DOHH2 (cell line): ENCODE measurements at regions not wholly inside any gene's neighbourhood (a gene's known extent, or its start where the extent isn't known, plus 50 kb on each side); places are given as distances from the start of the nearest gene placed in this dataset.

Experiments
- H3F3A ChIP-seq: fragments of 200-600 bp; sonication (generic), shearing (Covaris generic); 2 replicates; pipeline ENCODE4 v1.6.0; 2016; ENCODE audit warnings: antibody characterized with exemption, mild to moderate bottlenecking; ENCODE audit not compliant: control insufficient read depth, insufficient read depth
- H3K27ac ChIP-seq: fragments of 200-600 bp; sonication (generic); 2 replicates; pipeline ENCODE4 v1.5.1; 2014; ENCODE audit warnings: low read depth, mild to moderate bottlenecking, low read length, moderate library complexity
- H3K27me3 ChIP-seq: fragments of 200-600 bp; sonication (generic); 2 replicates; pipeline ENCODE4 v1.6.1; 2014; ENCODE audit warnings: mild to moderate bottlenecking, low read length, mixed read lengths; ENCODE audit not compliant: control insufficient read depth
- H3K36me3 ChIP-seq: fragments of 200-600 bp; sonication (generic); 2 replicates; pipeline ENCODE4 v1.6.1; 2014; ENCODE audit warnings: mild to moderate bottlenecking, low read length, moderate library complexity, mixed read lengths; ENCODE audit not compliant: control insufficient read depth
- H3K4me1 ChIP-seq: fragments of 200-600 bp; sonication (generic); 2 replicates; pipeline ENCODE4 v1.6.1; 2014; ENCODE audit warnings: mild to moderate bottlenecking, low read length, mixed read lengths; ENCODE audit not compliant: control insufficient read depth
- H3K4me2 ChIP-seq: fragments of 200-600 bp; sonication (generic); 2 replicates; pipeline ENCODE4 v1.6.0; 2014; ENCODE audit warnings: mild to moderate bottlenecking, low read length, moderate library complexity
- H3K4me3 ChIP-seq: fragments of 200-600 bp; sonication (generic); 2 replicates; pipeline ENCODE4 v1.5.1; 2014; ENCODE audit warnings: mild to moderate bottlenecking, low read length, mixed read lengths
- H3K79me2 ChIP-seq: fragments of 200-600 bp; sonication (generic); 2 replicates; pipeline ENCODE4 v1.6.1; 2014; ENCODE audit warnings: mild to moderate bottlenecking, low read length, mixed read lengths; ENCODE audit not compliant: control insufficient read depth
- H3K9me2 ChIP-seq: fragments of 200-600 bp; sonication (generic); replicated peaks from 2 replicates; pipeline ENCODE4 v1.6.1; 2014; ENCODE audit warnings: mild to moderate bottlenecking, low read length, mixed read lengths; ENCODE audit not compliant: control insufficient read depth
- H3K9me3 ChIP-seq: fragments of 200-600 bp; sonication (generic); 2 replicates; pipeline ENCODE4 v1.6.1; 2014; ENCODE audit warnings: antibody characterized with exemption, low read length, mixed read lengths; ENCODE audit not compliant: control insufficient read depth, insufficient read depth
- H4K20me1 ChIP-seq: fragments of 200-600 bp; sonication (generic); 2 replicates; pipeline ENCODE4 v1.6.0; 2014; ENCODE audit warnings: low read depth, mild to moderate bottlenecking, antibody characterized with exemption, low read length, moderate library complexity; ENCODE audit not compliant: control insufficient read depth, insufficient read depth
- EZH2phosphoT487 ChIP-seq: fragments of 200-600 bp; sonication (generic); IDR thresholded peaks from 2 replicates; pipeline ENCODE4 v1.6.1; 2017; ENCODE audit warnings: borderline replicate concordance, mild to moderate bottlenecking, antibody characterized with exemption, low read length, moderate library complexity, mixed read lengths
- TF ChIP-seq, protein P1 (sequence below): fragments of 200-600 bp; sonication (generic); IDR thresholded peaks from one replicate; pipeline ENCODE4 v1.5.1; 2014; ENCODE audit warnings: antibody characterized with exemption, mild to moderate bottlenecking, low read depth, low read length; ENCODE audit not compliant: poor library complexity, severe bottlenecking

DNA sequence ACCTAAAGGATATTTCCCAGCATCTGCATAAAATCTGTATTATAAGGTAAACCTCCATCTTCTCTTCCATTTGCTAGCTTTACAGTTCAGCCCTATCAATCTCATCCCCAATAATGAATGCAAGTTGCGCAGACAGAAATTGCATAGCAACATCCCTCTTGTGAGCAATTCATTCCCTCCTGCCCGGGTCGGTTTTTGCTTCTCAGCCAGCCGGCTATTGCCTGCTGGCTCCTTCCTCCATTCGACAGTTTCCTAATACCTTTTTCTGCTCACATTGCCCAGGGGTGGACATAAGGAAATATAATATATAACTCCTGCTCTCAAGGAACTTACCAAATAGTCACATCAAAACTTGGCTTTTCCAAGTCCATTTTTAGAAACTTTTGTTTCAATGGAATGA is 125.2 kb downstream of the FGF9 start:
- no peak overlapping the region for H3K4me2 ChIP-seq
- no peaks in the 10 kb centered on the region for H3K79me2 ChIP-seq
- no peaks in the 10 kb centered on the region for H3F3A ChIP-seq
- no peaks in the 10 kb centered on the region for H3K27me3 ChIP-seq
- H3K9me2 ChIP-seq: no peaks in the 10 kb centered on the region
- no peaks in the 10 kb centered on the region for H3K4me1 ChIP-seq
- no peak for TF ChIP-seq EZH2phosphoT487
- no peaks in the 10 kb centered on the region for H3K36me3 ChIP-seq
- no peak overlapping the region for H3K4me3 ChIP-seq
- no peaks in the 10 kb centered on the region for H3K9me3 ChIP-seq
- no peak overlapping the region for H3K27ac ChIP-seq
- no peaks in the 10 kb centered on the region for H4K20me1 ChIP-seq

DNA sequence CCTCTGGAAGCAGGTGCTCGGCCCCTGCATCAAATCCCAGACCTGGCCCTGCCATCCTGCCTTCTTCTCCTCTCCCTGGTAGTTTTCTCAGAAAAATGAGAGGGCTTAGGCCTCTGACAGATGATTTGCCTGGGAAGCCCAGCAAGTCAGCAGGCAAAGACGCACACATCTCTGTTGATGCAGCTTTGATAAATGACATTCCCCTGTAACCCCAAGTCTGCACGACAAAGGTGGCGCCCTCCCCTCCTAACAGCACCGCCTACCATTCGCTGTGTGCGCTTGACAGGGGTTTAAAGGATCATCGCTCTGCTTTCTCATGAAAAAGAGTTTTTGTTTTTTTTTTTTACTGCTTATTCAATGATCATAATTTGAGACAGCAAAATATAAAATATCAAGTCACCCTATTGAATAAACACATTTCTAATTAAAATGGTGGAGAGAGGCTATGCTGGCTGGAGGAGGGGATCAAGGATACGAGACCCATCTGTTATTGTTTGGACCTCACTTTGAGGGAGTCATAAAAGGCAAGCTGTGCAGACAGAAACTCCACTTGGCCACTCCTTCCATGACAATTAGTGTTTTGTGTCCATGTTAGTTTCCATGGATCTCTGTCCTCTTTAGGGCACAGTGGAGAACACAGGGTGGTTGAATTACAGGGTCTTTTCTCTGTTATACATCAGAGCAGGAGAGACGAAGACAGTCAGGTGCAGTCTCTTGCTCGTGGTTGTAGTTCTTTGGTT is 126.1 kb downstream of the FGF9 start:
- Histone ChIP-seq H3K9me3 (no peaks in the 10 kb centered on the region), H3K9me2 (no peaks in the 10 kb centered on the region), H3K36me3 (no peaks in the 10 kb centered on the region), H3F3A (no peaks in the 10 kb centered on the region), H3K4me3 (no peak overlapping the region), H4K20me1 (no peaks in the 10 kb centered on the region), H3K27me3 (no peaks in the 10 kb centered on the region), H3K27ac (no peak overlapping the region), H3K4me1 (no peaks in the 10 kb centered on the region), H3K4me2 (no peak overlapping the region), H3K79me2 (no peaks in the 10 kb centered on the region)
- TF ChIP-seq, protein P1, sequence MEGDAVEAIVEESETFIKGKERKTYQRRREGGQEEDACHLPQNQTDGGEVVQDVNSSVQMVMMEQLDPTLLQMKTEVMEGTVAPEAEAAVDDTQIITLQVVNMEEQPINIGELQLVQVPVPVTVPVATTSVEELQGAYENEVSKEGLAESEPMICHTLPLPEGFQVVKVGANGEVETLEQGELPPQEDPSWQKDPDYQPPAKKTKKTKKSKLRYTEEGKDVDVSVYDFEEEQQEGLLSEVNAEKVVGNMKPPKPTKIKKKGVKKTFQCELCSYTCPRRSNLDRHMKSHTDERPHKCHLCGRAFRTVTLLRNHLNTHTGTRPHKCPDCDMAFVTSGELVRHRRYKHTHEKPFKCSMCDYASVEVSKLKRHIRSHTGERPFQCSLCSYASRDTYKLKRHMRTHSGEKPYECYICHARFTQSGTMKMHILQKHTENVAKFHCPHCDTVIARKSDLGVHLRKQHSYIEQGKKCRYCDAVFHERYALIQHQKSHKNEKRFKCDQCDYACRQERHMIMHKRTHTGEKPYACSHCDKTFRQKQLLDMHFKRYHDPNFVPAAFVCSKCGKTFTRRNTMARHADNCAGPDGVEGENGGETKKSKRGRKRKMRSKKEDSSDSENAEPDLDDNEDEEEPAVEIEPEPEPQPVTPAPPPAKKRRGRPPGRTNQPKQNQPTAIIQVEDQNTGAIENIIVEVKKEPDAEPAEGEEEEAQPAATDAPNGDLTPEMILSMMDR: no peak
- no peak for TF ChIP-seq EZH2phosphoT487

DNA sequence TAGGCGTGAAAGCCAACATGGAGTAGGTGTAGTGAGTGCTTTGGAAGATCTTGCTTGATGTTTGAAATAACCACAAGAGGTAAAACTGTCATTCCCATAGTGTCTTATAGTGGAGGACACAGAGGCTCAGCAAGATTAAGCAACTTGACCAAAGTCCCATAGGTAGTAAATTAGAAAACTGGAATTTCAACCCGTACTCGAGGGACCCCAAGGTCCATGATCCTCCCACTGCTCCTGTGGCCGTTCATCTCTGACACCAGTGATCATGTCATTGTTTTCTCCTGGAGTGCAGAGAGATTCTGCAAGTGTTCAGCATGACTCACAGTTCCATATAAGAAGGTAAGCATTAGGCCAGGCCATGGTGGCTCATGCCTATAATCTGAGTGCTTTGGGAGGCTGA is 126.9 kb downstream of the FGF9 start:
- no peak overlapping the region for H3K27ac ChIP-seq
- no peaks in the 10 kb centered on the region for H3K27me3 ChIP-seq
- no peaks in the 10 kb centered on the region for H3K4me1 ChIP-seq
- H3K36me3 ChIP-seq: no peaks in the 10 kb centered on the region
- H3K79me2 ChIP-seq: no peaks in the 10 kb centered on the region
- no peak overlapping the region for H3K4me3 ChIP-seq
- TF ChIP-seq, protein P1: no peak
- TF ChIP-seq EZH2phosphoT487: no peak
- H3K9me3 ChIP-seq: no peaks in the 10 kb centered on the region
- H4K20me1 ChIP-seq: no peaks in the 10 kb centered on the region
- no peaks in the 10 kb centered on the region for H3F3A ChIP-seq
- H3K9me2 ChIP-seq: no peaks in the 10 kb centered on the region
- H3K4me2 ChIP-seq: no peak overlapping the region

DNA sequence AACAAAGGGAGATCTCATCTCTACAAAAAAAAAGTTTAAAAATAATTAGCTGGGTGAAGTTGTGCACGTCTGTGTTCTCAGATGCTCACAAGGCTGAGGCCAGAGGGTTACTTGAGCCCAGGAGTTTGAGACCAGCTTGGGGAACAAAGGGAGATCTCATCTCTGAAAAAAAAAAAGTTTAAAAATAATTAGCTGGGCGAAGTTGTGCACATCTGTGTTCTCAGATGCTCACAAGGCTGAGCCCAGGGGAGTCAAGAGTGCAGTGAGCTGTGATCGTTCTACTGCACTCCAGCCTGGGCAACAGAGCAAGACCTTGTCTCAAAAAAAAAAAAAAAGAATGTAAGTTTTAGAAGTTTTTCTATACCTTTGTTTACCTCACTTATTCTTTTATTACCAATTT is 127.3 kb downstream of the FGF9 start:
- Histone ChIP-seq H3K9me2 (no peaks in the 10 kb centered on the region), H3F3A (no peaks in the 10 kb centered on the region), H3K4me3 (no peak overlapping the region), H3K4me2 (no peak overlapping the region), H3K27me3 (no peaks in the 10 kb centered on the region), H3K79me2 (no peaks in the 10 kb centered on the region), H3K27ac (no peak overlapping the region), H3K36me3 (no peaks in the 10 kb centered on the region), H3K9me3 (no peaks in the 10 kb centered on the region), H3K4me1 (no peaks in the 10 kb centered on the region), H4K20me1 (no peaks in the 10 kb centered on the region)
- TF ChIP-seq EZH2phosphoT487: no peak
- TF ChIP-seq, protein P1: no peak
